ENCODE measurements at regions not wholly inside any gene's neighbourhood (a gene's known extent, or its start where the extent isn't known, plus 50 kb on each side); places are given as distances from the start of the nearest gene placed in this dataset.
A peak's percentile ranks its signal among the peaks of the same experiment; 100 is the strongest.

GRCh38 chr2:224222291-224222690 lies 179.6 kb downstream of the FAM124B start:
- Histone ChIP-seq H3K79me2 (ENCODE audit: control insufficient read depth, insufficient read depth, low read length) (no peaks in the 10 kb centered on the region), H3K27ac (ENCODE audit: control insufficient read depth, insufficient read depth) (no peak overlapping the region), H2AFZ (ENCODE audit: control insufficient read depth, low read depth, low read length) (no peak overlapping the region), H3K9ac (ENCODE audit: control insufficient read depth, insufficient read depth, low read length) (no peak overlapping the region), H3K4me1 (ENCODE audit: control insufficient read depth, insufficient read depth, low read length) (no peaks in the 10 kb centered on the region), H3K9me3 (replicated peaks; ENCODE audit: control insufficient read depth, insufficient read depth, low read length) (no peaks in the 10 kb centered on the region), H4K20me1 (ENCODE audit: control insufficient read depth, insufficient read depth) (no peaks in the 10 kb centered on the region), H3K4me3 (no peak overlapping the region), H3K27me3 (replicated peaks in 1 of 2; ENCODE audit: control insufficient read depth in 2 of 2, insufficient read depth in 2 of 2, low read length in 1 of 2) (no peaks in the 10 kb centered on the region), H3K36me3 (ENCODE audit: control insufficient read depth in 2 of 2, insufficient read depth in 2 of 2, low read length in 1 of 2) (no peaks in the 10 kb centered on the region), H3K4me2 (ENCODE audit: control insufficient read depth, insufficient read depth) (no peak overlapping the region)
- no peak for DNase-seq (ENCODE audit: low read depth, low spot score)
- FAIRE-seq, result peak; percentile 47
- in situ Hi-C loops (cut with MboI), result no loop called here
- ChIA-PET CTCF (interaction anchor here (1.2 kb wide), 1 partner anchor 228 kb away, joined by 3 read pairs; no protein-coding TSS in a partner anchor), SMC1A (ENCODE audit: uncharacterized antibody, unreplicated experiment) (interaction anchor here (0.8 kb wide), 1 partner anchor 15 kb away, joined by 3 read pairs; no protein-coding TSS in a partner anchor), RAD21 (ENCODE audit: unreplicated experiment) (no interaction called here), POLR2A (no interaction called here)
- no peak for TF ChIP-seq FOS (IDR thresholded peaks at IDR 0.05; ENCODE audit: borderline replicate concordance, extremely low read depth, insufficient read length)
- TF ChIP-seq NR2F1 (conservative IDR thresholded peaks at IDR 0.05), result no peak
- no peak for TF ChIP-seq RBBP5 (conservative IDR thresholded peaks at IDR 0.05)
- TF ChIP-seq TARDBP (IDR thresholded peaks at IDR 0.05; ENCODE audit: borderline replicate concordance), result no peak
- no peak for TF ChIP-seq ZBTB40 (IDR thresholded peaks at IDR 0.05; ENCODE audit: borderline replicate concordance)
- TF ChIP-seq, protein P1, sequence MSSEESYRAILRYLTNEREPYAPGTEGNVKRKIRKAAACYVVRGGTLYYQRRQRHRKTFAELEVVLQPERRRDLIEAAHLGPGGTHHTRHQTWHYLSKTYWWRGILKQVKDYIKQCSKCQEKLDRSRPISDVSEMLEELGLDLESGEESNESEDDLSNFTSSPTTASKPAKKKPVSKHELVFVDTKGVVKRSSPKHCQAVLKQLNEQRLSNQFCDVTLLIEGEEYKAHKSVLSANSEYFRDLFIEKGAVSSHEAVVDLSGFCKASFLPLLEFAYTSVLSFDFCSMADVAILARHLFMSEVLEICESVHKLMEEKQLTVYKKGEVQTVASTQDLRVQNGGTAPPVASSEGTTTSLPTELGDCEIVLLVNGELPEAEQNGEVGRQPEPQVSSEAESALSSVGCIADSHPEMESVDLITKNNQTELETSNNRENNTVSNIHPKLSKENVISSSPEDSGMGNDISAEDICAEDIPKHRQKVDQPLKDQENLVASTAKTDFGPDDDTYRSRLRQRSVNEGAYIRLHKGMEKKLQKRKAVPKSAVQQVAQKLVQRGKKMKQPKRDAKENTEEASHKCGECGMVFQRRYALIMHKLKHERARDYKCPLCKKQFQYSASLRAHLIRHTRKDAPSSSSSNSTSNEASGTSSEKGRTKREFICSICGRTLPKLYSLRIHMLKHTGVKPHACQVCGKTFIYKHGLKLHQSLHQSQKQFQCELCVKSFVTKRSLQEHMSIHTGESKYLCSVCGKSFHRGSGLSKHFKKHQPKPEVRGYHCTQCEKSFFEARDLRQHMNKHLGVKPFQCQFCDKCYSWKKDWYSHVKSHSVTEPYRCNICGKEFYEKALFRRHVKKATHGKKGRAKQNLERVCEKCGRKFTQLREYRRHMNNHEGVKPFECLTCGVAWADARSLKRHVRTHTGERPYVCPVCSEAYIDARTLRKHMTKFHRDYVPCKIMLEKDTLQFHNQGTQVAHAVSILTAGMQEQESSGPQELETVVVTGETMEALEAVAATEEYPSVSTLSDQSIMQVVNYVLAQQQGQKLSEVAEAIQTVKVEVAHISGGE (CRISPR knock-in tag; IDR thresholded peaks at IDR 0.05), result no peak
- intact Hi-C loops (cut with micrococcal nuclease; ENCODE audit: unreplicated experiment), result no loop called here
- ATAC-seq, result no peak
- BruUV-seq (replicated peaks), result no TSS peak
- 19% methylated on average over 4 of the region's 4 CpGs for WGBS (ENCODE audit: insufficient coverage, insufficient replicate concordance, low lambda C conversion rate, missing lambda C conversion rate)

Measured in GM12878 (cell line).